Thyroid gland (tissue), 4 donors: ENCODE measurements at regions not wholly inside any gene's neighbourhood (a gene's known extent, or its start where the extent isn't known, plus 50 kb on each side); places are given as distances from the start of the nearest gene placed in this dataset.

Experiments used
- POLR2A ChIP-seq, 2 donors: fragments of 450-650 bp; IDR thresholded peaks; one replicate each; pipeline ENCODE4 v1.6.1; 2017; ENCODE audit warnings: antibody characterized with exemption in 2 of 2, mild to moderate bottlenecking in 2 of 2, moderate library complexity in 1 of 2
- TF ChIP-seq, protein P1 (sequence below), 6 experiments: fragments of 200-600 bp in 3 of 6; fragments of 450-650 bp in 3 of 6; sonication (generic) in 3 of 6; IDR thresholded peaks; one replicate each; pipeline ENCODE4 v1.5.1; 2016 to 2019; ENCODE audit warnings: antibody characterized with exemption in 6 of 6, mild to moderate bottlenecking in 2 of 6, inconsistent platforms in 1 of 6, moderate library complexity in 1 of 6

DNA sequence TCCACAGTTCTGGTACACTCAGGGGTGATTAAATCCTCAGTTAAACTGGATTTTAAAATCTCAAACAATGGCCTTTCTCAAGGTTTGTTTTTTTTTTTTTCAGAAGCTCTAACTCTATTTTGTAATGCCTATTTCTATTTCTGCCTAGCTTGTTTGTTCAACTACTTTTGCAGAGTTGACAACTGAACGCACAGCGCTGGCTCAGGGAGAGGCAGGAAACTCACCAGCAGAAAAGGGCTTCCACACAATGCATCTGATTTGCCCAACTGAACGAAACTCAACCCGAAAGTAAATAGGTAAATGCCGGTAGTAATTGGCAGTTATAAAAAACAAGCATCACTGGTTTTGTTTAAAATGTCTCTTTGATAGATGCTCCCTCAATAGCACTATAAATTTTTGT lies 52.7 kb upstream of the CNEP1R1 start:
- no peak for TF ChIP-seq POLR2A (IDR thresholded peaks at IDR 0.05)
- TF ChIP-seq, protein P1, sequence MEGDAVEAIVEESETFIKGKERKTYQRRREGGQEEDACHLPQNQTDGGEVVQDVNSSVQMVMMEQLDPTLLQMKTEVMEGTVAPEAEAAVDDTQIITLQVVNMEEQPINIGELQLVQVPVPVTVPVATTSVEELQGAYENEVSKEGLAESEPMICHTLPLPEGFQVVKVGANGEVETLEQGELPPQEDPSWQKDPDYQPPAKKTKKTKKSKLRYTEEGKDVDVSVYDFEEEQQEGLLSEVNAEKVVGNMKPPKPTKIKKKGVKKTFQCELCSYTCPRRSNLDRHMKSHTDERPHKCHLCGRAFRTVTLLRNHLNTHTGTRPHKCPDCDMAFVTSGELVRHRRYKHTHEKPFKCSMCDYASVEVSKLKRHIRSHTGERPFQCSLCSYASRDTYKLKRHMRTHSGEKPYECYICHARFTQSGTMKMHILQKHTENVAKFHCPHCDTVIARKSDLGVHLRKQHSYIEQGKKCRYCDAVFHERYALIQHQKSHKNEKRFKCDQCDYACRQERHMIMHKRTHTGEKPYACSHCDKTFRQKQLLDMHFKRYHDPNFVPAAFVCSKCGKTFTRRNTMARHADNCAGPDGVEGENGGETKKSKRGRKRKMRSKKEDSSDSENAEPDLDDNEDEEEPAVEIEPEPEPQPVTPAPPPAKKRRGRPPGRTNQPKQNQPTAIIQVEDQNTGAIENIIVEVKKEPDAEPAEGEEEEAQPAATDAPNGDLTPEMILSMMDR (IDR thresholded peaks at IDR 0.05): no peak
